TTC549 (cell line): ENCODE measurements at regions not wholly inside any gene's neighbourhood (a gene's known extent, or its start where the extent isn't known, plus 50 kb on each side); places are given as distances from the start of the nearest gene placed in this dataset.

Experiments used
- FAIRE-seq: peaks from 2 replicates; lab custom pipeline; 2012; peaks lifted over from hg19 to GRCh38; lab: Jason Lieb, UNC

GRCh38 chr12:127903146-127903545 lies 363.8 kb upstream of the TMEM132C start:
- no peak for FAIRE-seq

GRCh38 chr12:127909041-127909440 lies 357.9 kb upstream of the TMEM132C start:
- no peak for FAIRE-seq

GRCh38 chr12:127911291-127911690 lies 355.7 kb upstream of the TMEM132C start:
- no peak for FAIRE-seq

GRCh38 chr12:127912035-127912665 lies 354.8 kb upstream of the TMEM132C start:
- no peak for FAIRE-seq

GRCh38 chr12:127923501-127923900 lies 343.5 kb upstream of the TMEM132C start:
- no peak for FAIRE-seq

GRCh38 chr12:127925971-127926370 lies 341.0 kb upstream of the TMEM132C start:
- FAIRE-seq: no peak

- no peak for FAIRE-seq
Measured at GRCh38 chr12:127928178-127928577, 338.8 kb upstream of the TMEM132C start.

- FAIRE-seq: no peak
Measured at GRCh38 chr12:127928615-127929571, 338.1 kb upstream of the TMEM132C start.

GRCh38 chr12:127930122-127930521 lies 336.8 kb upstream of the TMEM132C start:
- FAIRE-seq: no peak

GRCh38 chr12:127934409-127934808 lies 332.6 kb upstream of the TMEM132C start:
- FAIRE-seq: no peak

GRCh38 chr12:127936463-127936862 lies 330.5 kb upstream of the TMEM132C start:
- FAIRE-seq: no peak

GRCh38 chr12:127941332-127941731 lies 325.6 kb upstream of the TMEM132C start:
- no peak for FAIRE-seq

GRCh38 chr12:127942981-127943380 lies 324.0 kb upstream of the TMEM132C start:
- FAIRE-seq: no peak

GRCh38 chr12:127943481-127944210 lies 323.3 kb upstream of the TMEM132C start:
- no peak for FAIRE-seq

GRCh38 chr12:127944211-127944899 lies 322.6 kb upstream of the TMEM132C start:
- FAIRE-seq: no peak

- no peak for FAIRE-seq
Measured at GRCh38 chr12:127957001-127957660, 309.8 kb upstream of the TMEM132C start.

GRCh38 chr12:127962303-127962702 lies 304.7 kb upstream of the TMEM132C start:
- FAIRE-seq: no peak

GRCh38 chr12:127963933-127964332 lies 303.0 kb upstream of the TMEM132C start:
- no peak for FAIRE-seq

GRCh38 chr12:127964717-127965116 lies 302.3 kb upstream of the TMEM132C start:
- FAIRE-seq: no peak

- FAIRE-seq: no peak
Measured at GRCh38 chr12:127966331-127966730, 300.6 kb upstream of the TMEM132C start.

- FAIRE-seq: no peak
Measured at GRCh38 chr12:127970491-127970890, 296.5 kb upstream of the TMEM132C start.

- no peak for FAIRE-seq
Measured at GRCh38 chr12:127980585-127980984, 286.4 kb upstream of the TMEM132C start.
